Lower leg skin (tissue), 4 donors: ENCODE measurements at regions not wholly inside any gene's neighbourhood (a gene's known extent, or its start where the extent isn't known, plus 50 kb on each side); places are given as distances from the start of the nearest gene placed in this dataset.

ENCODE experiments used
- DNase-seq, 2 donors: peaks; one replicate each; pipeline ENCODE4 v3.0.0-alpha.2; 2019; ENCODE audit warnings: low spot score in 2 of 2
- H3K4me3 ChIP-seq: fragments of 200-600 bp; sonication (generic); 2 replicates; pipeline ENCODE4 v1.5.1; 2017; ENCODE audit warnings: mild to moderate bottlenecking, low read depth; ENCODE audit not compliant: poor library complexity, severe bottlenecking
- CTCF ChIP-seq, 3 donors: fragments of 450-650 bp; IDR thresholded peaks; one replicate each; pipeline ENCODE4 v1.5.1; 2016; ENCODE audit warnings: antibody characterized with exemption in 3 of 3, mild to moderate bottlenecking in 3 of 3, moderate library complexity in 2 of 3
- POLR2A ChIP-seq, 2 donors: fragments of 450-650 bp; IDR thresholded peaks; one replicate each; pipeline ENCODE4 v1.6.1; 2016 to 2017; ENCODE audit warnings: antibody characterized with exemption in 2 of 2, mild to moderate bottlenecking in 1 of 2, moderate library complexity in 1 of 2
- WGBS, 2 donors: methylation state at CpG; one replicate each; pipeline ENCODE4 v1.1.5; 2018; 5-methylcytosine and 5-hydroxymethylcytosine counted together
- intact Hi-C: fragments of 100-400 bp; cut with DNase I; formaldehyde crosslinking; loops from one replicate; pipeline ENCODE4 v1.15.0; 2023; ENCODE audit warnings: low total_unique reads

GRCh38 chr17:34859652-34860051 is 101.6 kb downstream of the CCT6B start:
- H3K4me3 ChIP-seq, result no peak overlapping the region
- DNase-seq, result no peak
- intact Hi-C loops, result no loop called here
- 35 to 40% methylated on average over 5 of the region's 5 CpGs for WGBS, 2 donors
- no peak for TF ChIP-seq CTCF (IDR thresholded peaks at IDR 0.05)
- no peak for TF ChIP-seq POLR2A (IDR thresholded peaks at IDR 0.05)

GRCh38 chr17:34858591-34859565 is 102.4 kb downstream of the CCT6B start:
- H3K4me3 ChIP-seq, result no peak overlapping the region
- no peak for DNase-seq
- intact Hi-C loops, result no loop called here
- WGBS, 2 donors, result 62% methylated on average over 10 of the region's 10 CpGs
- TF ChIP-seq POLR2A (IDR thresholded peaks at IDR 0.05) (no peak), CTCF (IDR thresholded peaks at IDR 0.05) (no peak)

- TF ChIP-seq POLR2A (IDR thresholded peaks at IDR 0.05), result no peak
- no peak for TF ChIP-seq CTCF (IDR thresholded peaks at IDR 0.05)
- no peak overlapping the region for H3K4me3 ChIP-seq
- no peak for DNase-seq
- WGBS, 2 donors, result 65 to 66% methylated on average over 4 of the region's 4 CpGs
- intact Hi-C loops, result no loop called here
Observed at GRCh38 chr17:34853924-34854323, 107.3 kb downstream of the CCT6B start.

GRCh38 chr17:34852614-34853013 is 108.6 kb downstream of the CCT6B start:
- no peak for TF ChIP-seq CTCF (IDR thresholded peaks at IDR 0.05)
- no peak for TF ChIP-seq POLR2A (IDR thresholded peaks at IDR 0.05)
- 76 to 88% methylated on average over 5 of the region's 5 CpGs for WGBS, 2 donors
- no peak overlapping the region for H3K4me3 ChIP-seq
- intact Hi-C loops, result no loop called here
- DNase-seq, result no peak

- intact Hi-C loops, result no loop called here
- TF ChIP-seq POLR2A (IDR thresholded peaks at IDR 0.05) (no peak), CTCF (IDR thresholded peaks at IDR 0.05) (no peak)
- no peak overlapping the region for H3K4me3 ChIP-seq
- WGBS, 2 donors, result 74 to 85% methylated on average over 9 of the region's 9 CpGs
- DNase-seq, result no peak
Observed at GRCh38 chr17:34851961-34852540, 109.2 kb downstream of the CCT6B start.
